Ishikawa (cell line): ENCODE measurements at regions not wholly inside any gene's neighbourhood (a gene's known extent, or its start where the extent isn't known, plus 50 kb on each side); places are given as distances from the start of the nearest gene placed in this dataset.

Experiments
- CEBPB ChIP-seq: IDR thresholded peaks from 2 replicates; pipeline ENCODE4 v1.6.1; 2012
- CREB1 ChIP-seq: IDR thresholded peaks from 2 replicates; pipeline ENCODE4 v1.6.1; 2012; ENCODE audit warnings: low read depth
- EGR1 ChIP-seq: IDR thresholded peaks from 2 replicates; pipeline ENCODE4 v1.6.1; 2012
- EP300 ChIP-seq: IDR thresholded peaks from 2 replicates; pipeline ENCODE4 v1.6.1; 2012; ENCODE audit warnings: borderline replicate concordance
- FOXM1 ChIP-seq: IDR thresholded peaks from 2 replicates; pipeline ENCODE4 v1.6.1; 2012; ENCODE audit warnings: low read depth, borderline replicate concordance
- MAX ChIP-seq: IDR thresholded peaks from 2 replicates; pipeline ENCODE4 v1.6.1; 2012
- NFIC ChIP-seq: IDR thresholded peaks from 2 replicates; pipeline ENCODE4 v1.6.1; 2012
- RAD21 ChIP-seq: IDR thresholded peaks from 2 replicates; pipeline ENCODE4 v1.6.1; 2012; ENCODE audit warnings: low read depth
- REST ChIP-seq: IDR thresholded peaks from 2 replicates; pipeline ENCODE4 v1.6.1; 2012; ENCODE audit warnings: low read depth, mild to moderate bottlenecking
- TAF1 ChIP-seq: IDR thresholded peaks from 2 replicates; pipeline ENCODE4 v1.6.1; 2012; ENCODE audit warnings: low read depth, mild to moderate bottlenecking
- TCF12 ChIP-seq: IDR thresholded peaks from 2 replicates; pipeline ENCODE4 v1.6.1; 2012; ENCODE audit warnings: low read depth
- TEAD4 ChIP-seq: IDR thresholded peaks from 2 replicates; pipeline ENCODE4 v1.6.1; 2012
- USF1 ChIP-seq: IDR thresholded peaks from 2 replicates; pipeline ENCODE4 v1.6.1; 2012
- YY1 ChIP-seq: IDR thresholded peaks from 2 replicates; pipeline ENCODE4 v1.6.1; 2012; ENCODE audit warnings: low read depth
- ZBTB7A ChIP-seq: IDR thresholded peaks from 2 replicates; pipeline ENCODE4 v1.6.1; 2012; ENCODE audit warnings: low read depth

- TF ChIP-seq TAF1 (no peak), NFIC (no peak), EP300 (no peak), CREB1 (no peak), RAD21 (no peak), FOXM1 (no peak), ZBTB7A (no peak), USF1 (no peak), YY1 (no peak), TEAD4 (no peak), TCF12 (no peak), MAX (no peak), EGR1 (no peak), REST (no peak), CEBPB (no peak)
Measured at GRCh38 chr13:90293793-90294361, 1053.6 kb upstream of the MIR17HG start.

GRCh38 chr13:90299238-90299637 lies 1048.2 kb upstream of the MIR17HG start:
- TF ChIP-seq CREB1 (no peak), YY1 (no peak), REST (no peak), TAF1 (no peak), TEAD4 (no peak), MAX (no peak), TCF12 (no peak)

- TF ChIP-seq CREB1 = no peak
- TF ChIP-seq RAD21 = no peak
- no peak for TF ChIP-seq EGR1
- no peak for TF ChIP-seq CEBPB
- no peak for TF ChIP-seq FOXM1
- TF ChIP-seq EP300 = no peak
- no peak for TF ChIP-seq TCF12
- no peak for TF ChIP-seq REST
- TF ChIP-seq MAX = no peak
- TF ChIP-seq ZBTB7A = no peak
- TF ChIP-seq TAF1 = no peak
- no peak for TF ChIP-seq NFIC
- TF ChIP-seq YY1 = no peak
- no peak for TF ChIP-seq USF1
- TF ChIP-seq TEAD4 = no peak
Measured at GRCh38 chr13:90300015-90300414, 1047.5 kb upstream of the MIR17HG start.

GRCh38 chr13:90302107-90302506 lies 1045.4 kb upstream of the MIR17HG start:
- no peak for TF ChIP-seq REST
- no peak for TF ChIP-seq FOXM1
- no peak for TF ChIP-seq TEAD4
- TF ChIP-seq EGR1 = no peak
- no peak for TF ChIP-seq TAF1
- TF ChIP-seq NFIC = no peak
